Esophagus muscularis mucosa (tissue), 4 donors: ENCODE measurements at regions not wholly inside any gene's neighbourhood (a gene's known extent, or its start where the extent isn't known, plus 50 kb on each side); places are given as distances from the start of the nearest gene placed in this dataset.

Experiments used
- CTCF ChIP-seq, 3 experiments: fragments of 200-600 bp in 2 of 3; fragments of 450-650 bp in 1 of 3; sonication (generic) in 2 of 3; IDR thresholded peaks; one replicate each; pipeline ENCODE4 v1.5.1; 2017 to 2019; ENCODE audit warnings: antibody characterized with exemption in 3 of 3, mild to moderate bottlenecking in 2 of 3, moderate library complexity in 1 of 3
- EP300 ChIP-seq: sonication (generic); formaldehyde crosslinking; IDR thresholded peaks from one replicate; pipeline ENCODE4 v1.6.1; 2017; ENCODE audit warnings: antibody characterized with exemption
- POLR2AphosphoS5 ChIP-seq, 2 donors: sonication (generic); formaldehyde crosslinking; IDR thresholded peaks; one replicate each; pipeline ENCODE4 v1.6.1; 2017; ENCODE audit warnings: antibody characterized with exemption in 2 of 2

- TF ChIP-seq EP300 (no peak), CTCF (IDR thresholded peaks at IDR 0.05) (no peak), POLR2AphosphoS5 (IDR thresholded peaks at IDR 0.05) (no peak)
These were observed 88.5 kb downstream of the NPTX2 start for GRCh38 chr7:98705626-98706025.
